ENCODE measurements at regions not wholly inside any gene's neighbourhood (a gene's known extent, or its start where the extent isn't known, plus 50 kb on each side); places are given as distances from the start of the nearest gene placed in this dataset.
"Not testable (repeated sequence)": the region's sequence is repeated elsewhere in the genome, so short reads cannot be mapped to it uniquely, and the experiment has no call there.

DNA sequence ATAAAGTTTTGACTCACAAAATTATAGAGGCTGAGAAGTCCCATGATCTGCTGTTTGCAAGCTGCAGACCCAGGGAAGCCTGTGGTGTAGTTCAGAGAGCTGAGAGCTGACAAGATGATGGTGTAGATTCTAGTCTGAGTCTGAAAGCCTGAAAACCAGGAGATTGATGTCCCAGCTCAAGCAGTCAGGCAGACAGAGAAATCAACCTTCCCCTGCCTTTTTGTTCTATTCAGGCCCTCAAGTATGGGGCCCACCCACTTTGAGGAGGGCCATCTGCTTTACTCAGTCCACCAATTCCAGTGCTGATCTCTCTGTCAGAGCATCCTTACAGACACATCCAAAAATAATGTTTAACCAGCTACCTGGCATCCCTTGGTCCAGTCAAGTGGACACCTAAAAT lies 479.6 kb downstream of the STK39 start:
- no peak overlapping the region for H3K4me3 Mint-ChIP-seq
- H3K4me1 Mint-ChIP-seq (ENCODE audit: low read depth) = no peaks in the 10 kb centered on the region
- intact Hi-C loops (cut with micrococcal nuclease) = no loop called here
- no peak overlapping the region for H3K27ac Mint-ChIP-seq
- no peaks in the 10 kb centered on the region for H3K27me3 Mint-ChIP-seq
- no peaks in the 10 kb centered on the region for H3K36me3 Mint-ChIP-seq (ENCODE audit: low read depth)
- no peaks in the 10 kb centered on the region for H3K9me3 Mint-ChIP-seq

DNA sequence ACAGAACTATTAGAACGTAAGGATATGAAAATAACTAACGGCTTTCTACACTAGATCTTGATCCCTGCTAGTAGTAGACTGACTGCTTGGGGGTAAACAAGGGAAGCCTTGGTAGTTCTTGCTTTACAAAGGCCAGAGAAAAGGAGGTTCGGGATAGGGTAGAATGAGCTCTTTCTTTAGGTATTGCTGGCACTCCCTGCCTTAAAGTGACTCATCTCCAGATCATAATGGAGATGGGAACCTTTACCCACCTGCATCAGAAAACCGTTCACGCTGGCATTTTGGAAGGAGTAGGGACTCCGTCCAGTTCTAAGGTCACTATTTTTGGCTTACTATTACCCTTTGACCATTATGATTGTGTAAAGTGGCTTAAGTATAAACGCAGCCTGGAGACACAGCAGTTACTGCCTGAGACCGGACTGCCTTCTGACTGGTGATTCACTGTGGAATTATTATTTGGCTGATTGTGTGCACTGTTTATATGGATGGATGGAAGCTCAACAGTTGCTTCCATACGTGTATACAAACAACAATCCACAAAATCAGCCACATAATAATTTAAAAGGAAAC lies 482.5 kb downstream of the STK39 start:
- intact Hi-C loops (cut with micrococcal nuclease) = no loop called here
- Mint-ChIP-seq H3K4me1 (ENCODE audit: low read depth) (no peaks in the 10 kb centered on the region), H3K27me3 (no peaks in the 10 kb centered on the region), H3K27ac (no peak overlapping the region), H3K9me3 (no peaks in the 10 kb centered on the region), H3K36me3 (ENCODE audit: low read depth) (no peaks in the 10 kb centered on the region), H3K4me3 (no peak overlapping the region)

DNA sequence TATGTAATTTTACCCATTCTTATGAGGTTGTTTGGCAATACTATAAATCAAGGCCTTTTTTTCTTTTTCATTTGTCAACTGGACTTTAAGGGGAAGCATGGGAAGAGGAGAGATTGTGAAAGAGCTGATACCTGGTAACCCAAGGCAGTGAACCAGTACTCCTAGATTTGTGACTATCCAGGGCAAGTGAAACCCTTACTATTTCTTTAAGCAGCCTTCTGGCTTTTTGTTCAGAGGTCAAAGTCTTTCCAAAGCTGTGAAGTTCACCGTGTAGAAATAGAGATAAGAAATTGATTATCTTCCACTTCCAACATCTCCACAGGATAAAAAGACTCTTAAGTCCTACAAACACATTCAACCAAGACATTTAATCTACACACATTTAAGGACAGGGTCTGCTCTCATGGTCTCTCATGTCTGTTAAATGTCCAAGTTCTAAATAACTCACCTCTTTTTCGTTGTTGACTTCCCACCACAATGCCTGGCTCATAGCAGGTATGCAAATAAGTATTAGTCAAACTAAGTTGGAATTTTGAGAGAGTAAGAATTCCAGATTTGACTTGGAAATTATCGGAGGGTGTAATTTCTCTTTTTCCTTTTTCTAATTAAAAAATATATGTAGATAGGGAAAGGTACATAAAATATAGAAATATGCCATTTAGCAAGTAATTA lies 485.8 kb downstream of the STK39 start:
- Mint-ChIP-seq H3K27ac (no peak overlapping the region), H3K36me3 (ENCODE audit: low read depth) (no peaks in the 10 kb centered on the region), H3K27me3 (no peaks in the 10 kb centered on the region), H3K9me3 (no peaks in the 10 kb centered on the region), H3K4me3 (no peak overlapping the region), H3K4me1 (ENCODE audit: low read depth) (no peaks in the 10 kb centered on the region)
- intact Hi-C loops (cut with micrococcal nuclease) = no loop called here

- no peaks in the 10 kb centered on the region for H3K9me3 Mint-ChIP-seq
- no peak overlapping the region for H3K4me3 Mint-ChIP-seq
- no peaks in the 10 kb centered on the region for H3K4me1 Mint-ChIP-seq (ENCODE audit: low read depth)
- no peak overlapping the region for H3K27ac Mint-ChIP-seq
- intact Hi-C loops (cut with micrococcal nuclease) = no loop called here
- H3K27me3 Mint-ChIP-seq = no peaks in the 10 kb centered on the region
- no peaks in the 10 kb centered on the region for H3K36me3 Mint-ChIP-seq (ENCODE audit: low read depth)
These were observed 487.9 kb downstream of the STK39 start for GRCh38 chr2:167759531-167759930.

DNA sequence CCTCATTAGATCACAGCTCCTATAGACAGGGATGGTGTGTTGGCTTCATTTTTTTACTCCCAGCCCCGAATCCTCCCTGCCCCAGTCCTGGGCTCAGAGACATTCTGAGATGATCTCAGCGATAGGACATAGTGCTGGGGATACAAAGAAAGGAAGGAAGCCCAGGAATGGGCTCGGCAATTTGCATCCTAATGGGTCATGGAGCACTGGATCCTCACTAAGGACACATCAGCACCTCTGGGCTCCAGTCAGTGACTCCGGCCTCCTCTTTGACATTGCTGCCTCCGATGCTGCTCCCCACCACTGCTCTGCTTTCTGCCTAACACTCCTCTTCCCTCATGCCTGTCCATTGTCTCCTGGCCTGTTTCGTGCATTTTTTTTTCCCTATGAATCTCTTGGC lies 489.1 kb downstream of the STK39 start:
- H3K4me3 Mint-ChIP-seq = no peak overlapping the region
- no peaks in the 10 kb centered on the region for H3K27me3 Mint-ChIP-seq
- H3K36me3 Mint-ChIP-seq (ENCODE audit: low read depth) = no peaks in the 10 kb centered on the region
- no peaks in the 10 kb centered on the region for H3K9me3 Mint-ChIP-seq
- no peaks in the 10 kb centered on the region for H3K4me1 Mint-ChIP-seq (ENCODE audit: low read depth)
- H3K27ac Mint-ChIP-seq = no peak overlapping the region
- intact Hi-C loops (cut with micrococcal nuclease) = no loop called here

DNA sequence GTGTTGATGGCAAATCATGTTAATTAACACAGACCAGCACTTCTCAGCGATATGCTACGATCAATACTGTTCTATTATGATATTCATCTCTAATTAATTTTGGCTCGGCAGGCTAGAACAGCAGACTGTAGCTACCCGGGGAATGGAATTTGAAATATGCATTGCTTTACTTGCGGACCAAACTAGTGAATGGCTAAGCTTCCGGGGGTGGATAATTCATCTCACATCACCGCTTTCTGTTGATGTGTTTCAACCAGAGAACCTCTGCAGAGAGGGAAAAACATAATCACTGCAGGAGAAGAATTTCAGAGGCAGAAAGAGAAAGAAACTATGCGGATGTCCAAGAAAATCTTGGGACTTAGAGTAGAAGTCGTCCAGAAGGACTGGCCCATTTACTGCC lies 490.9 kb downstream of the STK39 start:
- Mint-ChIP-seq H3K27ac (no peak overlapping the region), H3K36me3 (ENCODE audit: low read depth) (no peaks in the 10 kb centered on the region), H3K9me3 (no peaks in the 10 kb centered on the region), H3K4me3 (no peak overlapping the region), H3K4me1 (ENCODE audit: low read depth) (no peaks in the 10 kb centered on the region), H3K27me3 (no peaks in the 10 kb centered on the region)
- intact Hi-C loops (cut with micrococcal nuclease) = no loop called here

GRCh38 chr2:167753142-167753541 lies 494.3 kb downstream of the STK39 start:
- no peaks in the 10 kb centered on the region for H3K36me3 Mint-ChIP-seq (ENCODE audit: low read depth)
- no peak overlapping the region for H3K4me3 Mint-ChIP-seq
- H3K27me3 Mint-ChIP-seq = no peaks in the 10 kb centered on the region
- H3K27ac Mint-ChIP-seq = no peak overlapping the region
- intact Hi-C loops (cut with micrococcal nuclease) = no loop called here
- no peaks in the 10 kb centered on the region for H3K9me3 Mint-ChIP-seq
- no peaks in the 10 kb centered on the region for H3K4me1 Mint-ChIP-seq (ENCODE audit: low read depth)

DNA sequence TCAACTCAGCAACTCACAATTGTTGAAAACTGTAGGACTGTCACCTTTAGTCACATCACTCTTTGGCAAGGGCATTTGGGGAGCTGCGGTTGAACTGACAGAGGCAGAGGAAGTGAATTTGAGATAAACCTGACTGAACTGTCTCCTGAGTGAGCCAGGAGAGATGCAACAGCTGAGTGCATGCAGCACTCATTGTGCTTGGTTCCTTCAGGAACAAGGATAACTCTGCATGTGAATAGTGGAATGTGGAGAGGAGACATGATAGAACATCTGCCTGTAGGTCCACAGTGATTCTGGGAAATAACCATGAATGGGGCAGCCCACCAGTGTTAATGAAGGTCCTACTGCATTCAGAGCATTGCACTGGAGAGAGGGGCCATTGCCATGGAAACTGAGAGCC lies 494.7 kb downstream of the STK39 start:
- no peaks in the 10 kb centered on the region for H3K36me3 Mint-ChIP-seq (ENCODE audit: low read depth)
- intact Hi-C loops (cut with micrococcal nuclease) = no loop called here

GRCh38 chr2:167750675-167751074 lies 496.7 kb downstream of the STK39 start:
- Mint-ChIP-seq H3K9me3 (no peaks in the 10 kb centered on the region), H3K36me3 (ENCODE audit: low read depth) (no peaks in the 10 kb centered on the region), H3K27me3 (no peaks in the 10 kb centered on the region), H3K4me1 (ENCODE audit: low read depth) (no peaks in the 10 kb centered on the region), H3K27ac (no peak overlapping the region), H3K4me3 (no peak overlapping the region)
- intact Hi-C loops (cut with micrococcal nuclease) = no loop called here

More for the DNA sequence above, 494.7 kb downstream of the STK39 start:
- Mint-ChIP-seq H3K27me3 (no peaks in the 10 kb centered on the region), H3K27ac (no peak overlapping the region), H3K4me1 (ENCODE audit: low read depth) (no peaks in the 10 kb centered on the region), H3K4me3 (no peak overlapping the region), H3K9me3 (no peaks in the 10 kb centered on the region)

DNA sequence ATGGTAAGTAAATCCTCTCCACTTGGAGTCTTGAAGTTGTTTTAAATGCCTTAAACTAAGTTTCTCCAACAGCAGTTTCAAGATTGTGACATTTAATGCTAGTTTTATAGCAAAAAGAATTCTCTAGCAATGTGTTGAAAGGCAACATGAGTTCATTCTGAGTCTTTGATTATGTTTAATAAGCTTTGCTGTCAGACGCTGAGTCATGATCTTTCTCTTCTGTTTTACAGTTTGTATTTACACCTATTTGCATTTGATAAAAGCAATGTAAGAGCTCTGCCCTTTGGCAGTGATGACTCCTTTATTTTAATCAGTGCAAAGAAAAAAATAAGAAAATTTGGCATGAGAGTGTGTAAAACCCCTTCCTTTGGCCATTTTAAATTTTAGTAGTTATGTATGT lies 497.7 kb downstream of the STK39 start:
- Mint-ChIP-seq H3K36me3 (ENCODE audit: low read depth) (no peaks in the 10 kb centered on the region), H3K4me1 (ENCODE audit: low read depth) (no peaks in the 10 kb centered on the region), H3K9me3 (no peaks in the 10 kb centered on the region), H3K27me3 (no peaks in the 10 kb centered on the region), H3K4me3 (no peak overlapping the region), H3K27ac (no peak overlapping the region)
- intact Hi-C loops (cut with micrococcal nuclease) = no loop called here

- H3K4me3 Mint-ChIP-seq = no peak overlapping the region
- H3K36me3 Mint-ChIP-seq (ENCODE audit: low read depth) = no peaks in the 10 kb centered on the region
- intact Hi-C loops (cut with micrococcal nuclease) = no loop called here
- no peak overlapping the region for H3K27ac Mint-ChIP-seq
- H3K4me1 Mint-ChIP-seq (ENCODE audit: low read depth) = no peaks in the 10 kb centered on the region
- no peaks in the 10 kb centered on the region for H3K9me3 Mint-ChIP-seq
- no peaks in the 10 kb centered on the region for H3K27me3 Mint-ChIP-seq
These were observed 498.4 kb downstream of the STK39 start for GRCh38 chr2:167749016-167749415.

DNA sequence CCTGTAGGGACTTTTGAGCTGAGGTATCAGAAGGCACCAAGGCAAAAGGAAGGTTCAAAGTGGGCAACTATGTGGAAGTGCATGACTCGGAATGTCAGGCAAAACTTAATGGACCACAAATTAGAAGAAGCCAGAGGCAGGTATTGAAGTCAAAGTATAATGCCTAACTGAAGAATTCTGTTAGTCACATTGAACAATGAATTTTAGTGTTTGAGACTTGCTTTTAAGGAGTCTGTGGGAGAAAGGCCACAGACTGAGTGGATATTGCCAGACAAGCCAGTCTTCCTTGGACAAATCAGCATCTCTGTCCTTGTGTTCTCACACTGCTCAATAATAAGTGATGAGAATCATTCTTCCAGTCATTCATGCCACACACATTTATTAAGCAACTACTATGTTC lies 498.9 kb downstream of the STK39 start:
- no peaks in the 10 kb centered on the region for H3K4me1 Mint-ChIP-seq (ENCODE audit: low read depth)
- intact Hi-C loops (cut with micrococcal nuclease) = no loop called here
- H3K9me3 Mint-ChIP-seq = no peaks in the 10 kb centered on the region
- H3K4me3 Mint-ChIP-seq = no peak overlapping the region
- no peak overlapping the region for H3K27ac Mint-ChIP-seq
- H3K36me3 Mint-ChIP-seq (ENCODE audit: low read depth) = no peaks in the 10 kb centered on the region
- no peaks in the 10 kb centered on the region for H3K27me3 Mint-ChIP-seq

GRCh38 chr2:167745667-167746066 lies 501.7 kb downstream of the STK39 start:
- intact Hi-C loops (cut with micrococcal nuclease) = no loop called here

GRCh38 chr2:167739921-167740320 lies 507.5 kb downstream of the STK39 start:
- intact Hi-C loops (cut with micrococcal nuclease) = not testable (repeated sequence)

More at GRCh38 chr2:167745667-167746066, 501.7 kb downstream of the STK39 start:
- Mint-ChIP-seq H3K9me3 (no peaks in the 10 kb centered on the region), H3K4me1 (ENCODE audit: low read depth) (no peaks in the 10 kb centered on the region), H3K36me3 (ENCODE audit: low read depth) (no peaks in the 10 kb centered on the region), H3K4me3 (no peak overlapping the region), H3K27me3 (no peaks in the 10 kb centered on the region), H3K27ac (no peak overlapping the region)

DNA sequence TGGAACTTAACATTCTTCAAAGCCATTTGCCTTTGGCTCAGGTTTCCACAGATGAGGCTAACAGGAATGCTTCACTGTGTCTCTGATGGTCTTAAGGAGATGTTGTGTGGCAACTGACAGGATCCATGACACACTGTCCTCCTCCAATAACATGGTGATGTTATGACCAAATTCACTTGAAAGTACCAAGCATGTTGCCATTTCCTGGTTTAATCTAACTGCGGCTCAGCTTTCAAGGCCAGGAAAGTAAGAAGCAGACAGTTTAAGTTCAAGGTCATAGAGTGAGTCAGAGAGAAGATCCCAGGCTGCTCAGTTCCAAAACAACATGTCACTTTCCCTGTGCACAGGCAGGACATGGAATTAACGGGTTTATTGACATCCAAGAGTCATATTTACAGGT lies 513.6 kb downstream of the STK39 start:
- H3K4me3 Mint-ChIP-seq = no peak overlapping the region
- no peaks in the 10 kb centered on the region for H3K9me3 Mint-ChIP-seq
- no peaks in the 10 kb centered on the region for H3K4me1 Mint-ChIP-seq (ENCODE audit: low read depth)
- no peaks in the 10 kb centered on the region for H3K27me3 Mint-ChIP-seq
- no peak overlapping the region for H3K27ac Mint-ChIP-seq
- intact Hi-C loops (cut with micrococcal nuclease) = no loop called here
- H3K36me3 Mint-ChIP-seq (ENCODE audit: low read depth) = no peaks in the 10 kb centered on the region

More at GRCh38 chr2:167739921-167740320, 507.5 kb downstream of the STK39 start:
- not testable (repeated sequence) for H3K4me3 Mint-ChIP-seq; H3K27me3 Mint-ChIP-seq; H3K4me1 Mint-ChIP-seq (ENCODE audit: low read depth); H3K36me3 Mint-ChIP-seq (ENCODE audit: low read depth); H3K9me3 Mint-ChIP-seq; H3K27ac Mint-ChIP-seq

All from dendritic cell treated with granulocyte-macrophage colony-stimulating factor and Interleukin-4, amounts not matched to agents 40 ng/mL and 50 ng/mL, for 4 days (primary cell).